IPS-NIHi11 (cell line): ENCODE measurements at regions not wholly inside any gene's neighbourhood (a gene's known extent, or its start where the extent isn't known, plus 50 kb on each side); places are given as distances from the start of the nearest gene placed in this dataset.
A peak's percentile ranks its signal among the peaks of the same experiment; 100 is the strongest.
"Not testable (repeated sequence)": the region's sequence is repeated elsewhere in the genome, so short reads cannot be mapped to it uniquely, and the experiment has no call there.

Source experiments
- DNase-seq: peaks from one replicate; pipeline ENCODE4 v3.0.0; 2012; ENCODE audit warnings: mixed read lengths, low spot score

DNA sequence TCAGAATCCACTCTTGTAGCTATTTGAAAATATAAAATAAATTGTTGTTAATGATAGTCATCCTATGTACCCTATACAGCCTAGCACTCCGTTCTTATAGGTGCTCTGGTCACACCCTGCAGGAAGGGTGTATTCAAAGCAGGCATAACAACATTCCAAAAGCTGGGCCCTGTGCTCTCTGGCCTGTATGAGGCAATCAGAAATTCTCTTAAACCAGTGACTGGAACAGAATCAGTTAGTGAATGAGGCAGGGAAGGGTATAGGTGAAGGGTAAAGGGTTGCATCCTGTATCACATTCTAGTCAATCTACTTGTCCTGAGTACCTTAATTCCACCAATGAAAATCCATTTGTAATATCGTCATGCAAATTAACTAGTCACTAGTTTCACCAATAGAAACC is 154.5 kb upstream of the ZNF217 start:
- no peak for DNase-seq

GRCh38 chr20:53743607-53744260 is 150.1 kb upstream of the ZNF217 start:
- DNase-seq: no peak

- DNase-seq: no peak
Measured at GRCh38 chr20:53742685-53743081, 149.0 kb upstream of the ZNF217 start.

DNA sequence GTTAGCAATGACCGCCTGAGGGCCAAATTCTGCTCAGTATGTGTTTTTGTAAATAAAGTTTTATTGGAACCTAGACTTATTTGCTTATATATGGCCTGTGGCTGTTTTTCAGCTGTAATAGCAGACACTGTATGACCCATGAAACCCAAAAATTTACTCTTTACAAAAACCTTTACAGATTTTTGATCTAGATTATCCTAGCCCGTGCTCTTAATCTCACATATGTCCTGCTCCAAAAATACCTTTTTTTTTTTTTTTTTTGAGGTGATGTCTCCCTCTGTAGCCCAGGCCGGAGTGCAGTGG is 148.0 kb upstream of the ZNF217 start:
- no peak for DNase-seq

DNA sequence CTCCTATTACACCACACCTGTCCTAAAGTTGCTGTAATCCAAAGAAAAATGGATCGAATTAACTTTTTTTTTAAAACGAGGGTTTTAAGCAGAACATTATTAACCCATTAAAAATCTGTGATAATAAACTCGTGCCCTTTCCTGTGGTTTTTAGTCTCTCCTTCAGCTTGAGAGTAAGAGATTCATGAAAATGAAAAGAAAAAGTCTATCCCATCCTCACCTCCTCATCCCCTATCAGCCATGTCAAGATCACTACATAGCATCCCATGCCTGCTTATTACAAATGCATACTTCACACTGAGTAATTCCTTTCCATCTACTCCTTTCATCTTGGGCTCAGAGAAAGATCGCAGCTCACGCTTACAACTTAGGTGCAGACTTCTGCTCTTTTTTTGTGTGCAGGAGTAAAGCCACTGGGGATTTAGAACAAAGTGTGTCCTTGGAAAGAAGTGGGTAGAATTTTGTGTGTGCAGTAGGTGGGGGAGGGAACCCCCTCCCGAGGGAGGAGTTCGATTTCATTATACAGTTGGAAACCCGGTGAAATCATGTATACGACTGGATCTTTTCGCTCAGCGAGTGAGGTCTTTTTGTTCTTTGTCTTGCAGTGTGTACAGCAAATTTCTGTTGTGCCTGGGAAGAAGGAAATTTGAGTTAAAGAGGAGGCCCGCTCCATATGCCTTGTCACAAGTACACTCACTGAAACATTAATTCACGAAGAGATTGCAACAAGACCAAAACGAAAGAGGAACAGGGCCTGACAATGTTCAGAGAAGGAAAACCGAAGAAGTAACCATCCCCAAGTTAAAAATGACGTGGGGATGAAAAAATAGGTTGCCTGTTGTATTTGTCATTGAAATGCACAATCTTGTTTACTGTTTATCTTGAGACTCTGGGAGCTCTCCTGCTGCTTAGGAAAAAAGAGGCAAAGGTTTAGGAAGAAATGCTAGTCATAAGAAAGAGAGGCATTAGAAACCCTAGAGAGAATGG is 146.5 kb upstream of the ZNF217 start:
- no peak for DNase-seq

DNA sequence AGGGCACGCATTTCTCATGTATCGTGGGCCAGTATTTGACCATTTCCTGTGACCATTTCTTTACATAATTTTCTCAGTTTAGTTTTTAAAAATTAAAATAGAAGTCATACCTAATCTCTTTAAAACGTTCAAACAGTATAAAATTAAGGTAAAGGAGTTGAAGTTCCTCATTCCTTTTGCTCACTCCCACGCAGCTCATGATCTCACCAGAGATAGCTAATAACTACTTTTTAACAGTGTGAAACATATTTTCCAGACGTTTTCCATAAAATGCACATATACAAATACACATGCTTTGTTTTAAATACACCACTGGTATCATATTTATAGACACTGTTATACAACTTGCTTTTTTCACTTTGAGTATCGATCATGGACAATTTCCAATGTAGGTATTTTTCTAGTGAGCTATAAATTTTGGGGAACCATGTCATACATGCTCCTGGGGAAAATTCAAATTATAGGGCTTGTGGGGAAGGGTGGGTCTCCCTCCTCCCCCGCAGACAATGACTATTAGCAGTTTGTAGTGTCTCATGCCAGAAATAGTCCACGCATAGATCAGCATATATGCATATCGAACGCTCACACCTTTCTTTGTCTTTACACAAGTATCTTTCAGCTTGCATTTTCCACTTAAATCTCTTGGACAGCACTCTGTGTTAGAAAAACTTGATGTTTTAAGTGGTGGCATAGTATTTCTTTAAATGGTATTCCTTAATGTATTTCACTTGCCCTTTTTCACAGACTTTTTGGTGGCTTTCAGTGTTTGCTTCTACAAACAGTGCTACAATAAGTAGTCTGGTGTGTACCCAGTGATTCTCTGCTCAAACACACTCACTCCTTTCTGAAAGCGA is 145.5 kb upstream of the ZNF217 start:
- no peak for DNase-seq

DNA sequence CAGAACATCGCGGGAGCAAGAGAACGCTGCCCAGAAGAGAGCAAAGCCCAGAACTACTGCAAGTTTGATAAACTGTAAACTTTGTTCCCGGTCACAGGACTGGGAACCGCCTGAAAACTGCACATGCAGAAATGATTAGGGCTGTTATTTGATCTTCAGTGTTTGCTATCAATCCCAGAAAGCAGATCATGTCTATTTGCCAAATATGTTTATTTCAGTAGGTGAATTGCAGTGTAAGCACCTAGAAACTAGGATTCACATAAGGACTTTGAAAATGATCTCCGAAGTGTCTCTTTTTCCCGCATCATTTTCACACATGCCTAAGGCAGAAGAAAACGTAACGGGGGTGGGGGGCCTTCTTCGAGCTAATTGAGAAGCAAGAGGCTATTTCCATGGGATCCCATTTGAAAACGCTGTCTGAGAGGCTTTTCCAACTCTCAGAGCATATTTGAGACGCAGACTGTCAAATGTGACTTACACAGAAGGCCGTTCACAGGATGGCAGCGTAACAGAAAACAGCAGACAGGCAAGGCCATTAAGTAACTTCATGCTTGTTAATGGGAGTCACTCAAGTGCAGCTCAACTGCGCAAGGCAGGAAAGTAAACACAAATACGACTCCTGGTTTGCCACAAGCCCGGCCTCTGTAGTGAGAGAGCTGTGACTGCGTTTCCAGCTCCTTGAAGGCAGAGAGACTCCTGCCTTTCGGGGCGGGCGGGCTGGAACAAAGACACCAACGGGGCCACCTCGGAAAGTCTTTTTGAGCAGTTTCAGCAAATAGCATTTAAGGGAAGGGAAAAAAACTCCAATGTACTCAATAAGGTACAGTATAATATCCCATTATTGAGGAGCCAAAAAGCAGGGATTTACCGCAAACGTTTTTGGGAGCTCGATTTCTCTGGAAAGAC is 144.7 kb upstream of the ZNF217 start:
- peak; percentile 55 for DNase-seq

- DNase-seq: no peak
Measured at GRCh38 chr20:53737396-53738038, 143.9 kb upstream of the ZNF217 start.

DNA sequence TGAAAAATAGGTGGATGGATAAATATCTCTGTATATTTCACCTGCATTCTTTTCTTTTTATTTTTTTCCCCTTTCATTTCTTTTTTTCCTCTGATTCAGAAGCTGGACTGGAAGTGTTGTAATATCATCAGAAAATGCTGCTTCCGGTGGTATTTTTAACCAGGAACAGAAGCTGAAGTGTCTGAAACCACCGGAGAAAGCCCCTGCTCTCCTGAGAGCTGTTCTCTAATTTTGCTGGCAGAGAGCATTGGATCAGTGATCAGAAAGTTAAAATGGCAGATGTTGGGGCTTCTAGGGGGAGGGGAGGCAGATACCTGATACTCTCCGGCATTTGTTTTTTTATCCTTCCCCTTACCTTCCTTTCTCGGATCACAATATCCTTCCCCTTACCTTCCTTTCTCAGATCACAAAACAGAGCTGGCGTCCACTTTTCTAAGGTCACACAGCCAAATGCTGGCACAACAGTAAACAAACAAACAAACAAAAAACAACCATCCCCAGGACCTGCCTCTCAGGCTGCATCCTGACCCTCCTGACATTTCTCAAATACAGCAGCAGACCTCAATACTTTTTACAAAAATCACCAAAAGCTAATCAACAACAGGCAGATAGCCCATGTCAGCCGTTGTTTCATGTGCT is 143.2 kb upstream of the ZNF217 start:
- no peak for DNase-seq

DNA sequence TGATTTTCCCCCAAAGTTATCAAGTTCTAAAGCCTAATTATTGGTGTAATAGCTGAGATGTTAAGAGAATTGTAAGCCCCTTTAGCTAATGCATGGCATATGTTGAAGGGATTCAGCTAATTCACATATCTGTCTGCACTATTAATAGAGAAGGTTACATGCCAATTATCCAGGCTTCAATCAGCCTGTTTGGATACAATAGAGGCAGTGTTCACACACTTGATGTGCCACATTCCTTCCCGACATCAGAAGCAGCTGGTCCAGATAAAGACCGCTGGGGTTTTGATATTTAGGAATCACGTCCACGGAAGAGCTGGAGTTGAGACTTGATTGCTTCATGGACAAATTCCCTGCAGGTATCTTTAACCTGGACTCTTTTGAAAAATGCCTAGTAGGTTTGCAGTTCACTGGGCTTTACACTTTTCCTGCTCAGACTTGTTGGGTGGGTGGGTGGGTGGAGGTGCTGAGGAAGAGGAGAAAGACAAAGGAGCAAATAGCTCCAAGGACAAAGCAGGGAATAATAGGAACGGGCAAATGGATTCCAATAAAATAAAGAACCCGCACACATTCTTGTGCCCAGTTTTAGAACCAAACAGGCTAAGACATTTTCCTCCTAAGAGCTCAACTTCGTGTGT is 142.6 kb upstream of the ZNF217 start:
- DNase-seq: no peak

DNA sequence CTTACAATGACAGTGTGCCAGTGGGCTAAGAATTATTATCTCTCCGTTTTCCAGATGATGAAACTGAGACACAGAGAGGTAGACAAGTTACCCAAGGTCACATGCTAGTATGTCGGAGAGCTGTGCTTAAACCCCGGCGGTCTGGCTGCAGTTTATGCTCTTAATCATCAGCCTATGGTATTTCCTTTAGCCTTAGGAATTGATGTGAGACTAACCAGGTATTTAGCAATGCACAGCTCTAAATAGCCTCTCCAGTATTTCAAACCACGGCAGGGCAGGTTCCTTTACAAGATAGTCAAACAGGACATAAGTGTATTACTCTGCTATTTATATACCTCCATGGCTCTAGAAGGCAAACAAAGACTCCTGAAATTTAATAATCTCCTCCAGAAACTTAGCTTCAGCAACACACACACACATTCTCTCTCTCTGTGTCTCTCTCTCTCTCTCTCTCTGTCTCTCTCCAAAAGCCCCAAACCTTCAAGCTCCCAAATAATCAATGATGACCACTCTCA is 142.0 kb upstream of the ZNF217 start:
- no peak for DNase-seq

DNA sequence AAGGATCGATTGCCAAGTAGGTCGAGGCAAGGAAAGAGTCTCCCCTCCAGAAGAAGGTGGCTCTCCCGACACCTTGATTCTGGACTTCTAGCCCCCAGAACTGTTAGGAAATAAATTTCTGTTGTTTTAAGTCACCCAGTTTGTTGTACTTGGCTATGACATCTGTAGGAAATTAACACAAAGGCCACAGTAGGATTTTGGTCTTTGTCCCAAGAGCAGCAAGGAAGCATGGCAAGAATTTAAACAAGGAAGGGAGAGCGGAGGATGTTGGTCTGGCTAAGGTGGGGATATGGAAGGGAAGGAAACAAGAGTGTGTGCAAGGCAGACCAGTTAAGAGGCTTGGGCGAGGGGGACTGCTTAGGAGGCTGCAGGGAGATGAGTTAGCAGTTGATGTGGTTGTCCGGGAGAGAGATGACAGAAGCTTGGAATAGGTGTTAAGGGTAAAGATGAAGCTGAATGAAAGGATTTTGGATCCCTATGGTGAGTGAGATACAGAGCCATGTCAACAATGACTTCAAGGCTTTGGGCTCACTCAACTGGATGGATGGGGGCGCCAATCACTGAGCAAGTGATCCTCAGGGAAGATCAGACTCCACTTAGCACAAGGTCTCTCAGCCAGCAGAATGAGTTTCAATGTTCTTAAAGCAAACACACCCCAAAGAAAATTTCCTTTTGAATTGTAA is 140.5 kb upstream of the ZNF217 start:
- no peak for DNase-seq

GRCh38 chr20:53731595-53731994 is 138.0 kb upstream of the ZNF217 start:
- no peak for DNase-seq

- no peak for DNase-seq
Measured at GRCh38 chr20:53728359-53728758, 134.7 kb upstream of the ZNF217 start.

GRCh38 chr20:53727239-53727638 is 133.6 kb upstream of the ZNF217 start:
- DNase-seq: not testable (repeated sequence)

- no peak for DNase-seq
Measured at GRCh38 chr20:53725575-53725970, 131.9 kb upstream of the ZNF217 start.

DNA sequence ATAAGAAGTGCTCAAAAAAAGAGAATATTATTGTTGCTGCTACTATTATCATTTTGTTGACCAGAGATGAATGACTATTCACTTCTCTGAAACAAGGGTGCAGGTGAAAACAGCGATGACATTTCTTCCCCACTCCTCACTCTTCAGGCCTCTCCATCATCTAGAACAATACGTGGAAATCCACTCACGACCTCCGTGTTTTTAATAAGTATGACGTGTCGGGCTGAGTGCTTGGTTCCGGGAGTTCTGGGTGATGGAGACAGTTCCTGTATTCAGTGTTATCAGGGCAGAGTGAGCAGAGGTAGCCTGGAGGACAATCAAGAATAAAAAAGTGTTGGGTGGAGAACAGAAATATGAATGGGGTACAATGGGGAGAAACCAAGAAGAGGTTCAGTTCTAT is 130.0 kb upstream of the ZNF217 start:
- DNase-seq: no peak

DNA sequence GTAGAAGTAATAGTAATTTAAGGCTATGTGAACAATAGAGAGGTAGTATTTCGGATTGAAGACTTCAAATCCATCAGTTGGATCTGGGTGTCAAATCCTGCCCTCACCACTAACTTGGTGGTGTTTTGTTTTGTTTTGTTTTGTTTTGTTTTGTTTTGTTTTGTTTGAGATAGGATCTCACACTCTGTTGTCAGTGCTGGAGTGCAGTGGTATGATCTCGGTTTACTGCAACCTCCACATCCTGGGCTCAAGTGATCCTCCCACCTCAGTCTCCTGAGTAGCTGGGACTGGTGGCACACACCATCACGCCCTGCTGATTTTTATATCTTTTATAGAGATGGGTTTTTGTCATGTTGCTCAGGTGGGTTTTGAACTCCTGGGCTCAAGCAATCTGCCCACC is 129.4 kb upstream of the ZNF217 start:
- DNase-seq: no peak

- DNase-seq: no peak
Measured at GRCh38 chr20:53722515-53723036, 128.9 kb upstream of the ZNF217 start.
